Kidney capillary endothelial cell (primary cell): ENCODE measurements at regions not wholly inside any gene's neighbourhood (a gene's known extent, or its start where the extent isn't known, plus 50 kb on each side); places are given as distances from the start of the nearest gene placed in this dataset.

Experiments used
- DNase-seq: peaks from one replicate; pipeline ENCODE4 v3.0.0-alpha.2; 2018; ENCODE audit warnings: low spot score

GRCh38 chr7:4612939-4613841 lies 68.9 kb upstream of the FOXK1 start:
- DNase-seq, result peak; percentile 69

DNA sequence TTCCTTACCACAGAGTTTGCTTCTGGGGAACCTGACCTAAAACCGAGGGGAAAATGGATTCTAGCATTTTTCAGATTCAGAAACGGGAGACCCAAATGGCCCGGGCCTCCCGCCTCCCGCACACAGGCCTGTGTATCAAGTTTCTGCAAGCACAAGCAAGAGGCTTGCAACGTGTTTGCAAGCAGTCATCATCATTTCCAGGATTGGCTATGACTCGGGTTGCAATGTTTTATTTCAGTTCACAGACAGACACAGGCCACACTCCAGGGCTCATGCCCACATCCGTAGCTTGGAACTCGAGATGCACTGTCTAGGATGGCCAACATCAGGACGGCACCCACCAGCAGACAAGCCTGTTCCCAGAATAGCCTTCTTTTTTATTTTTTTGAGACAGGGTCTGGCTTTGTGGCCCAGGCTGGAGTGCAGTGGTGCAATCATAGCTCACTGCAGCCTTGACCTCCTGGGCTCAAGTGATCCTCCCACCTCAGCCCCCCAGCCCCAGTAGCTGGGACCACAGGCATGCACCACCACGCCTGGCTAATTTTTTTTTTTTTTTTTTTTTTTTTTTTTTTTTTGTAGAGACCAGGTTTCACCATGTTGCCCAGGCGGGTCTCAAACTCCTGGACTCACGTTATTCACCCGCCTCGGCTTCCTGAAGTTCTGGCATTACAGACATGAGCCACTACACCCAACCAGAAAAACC lies 68.1 kb upstream of the FOXK1 start:
- DNase-seq, result no peak

- no peak for DNase-seq
These were observed 66.0 kb upstream of the FOXK1 start for GRCh38 chr7:4616116-4616515.

DNA sequence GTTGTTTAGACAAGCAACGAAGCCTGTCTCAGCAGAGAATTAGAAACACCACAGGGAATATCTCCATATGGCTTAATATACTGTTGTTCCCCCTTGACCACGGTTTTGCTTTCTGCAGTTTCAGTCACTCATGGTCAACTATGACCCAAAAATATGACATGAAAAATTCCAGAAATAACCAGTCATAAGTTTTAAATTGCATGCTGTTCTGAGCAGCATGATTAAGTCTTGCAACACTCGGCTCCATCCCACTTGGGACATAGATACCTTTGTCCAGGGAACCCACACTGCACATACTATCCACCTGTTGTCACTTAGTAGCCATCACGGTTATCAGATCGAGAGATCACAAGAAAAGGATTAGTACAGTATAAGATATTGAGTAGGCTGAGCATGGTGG lies 60.7 kb upstream of the FOXK1 start:
- no peak for DNase-seq

DNA sequence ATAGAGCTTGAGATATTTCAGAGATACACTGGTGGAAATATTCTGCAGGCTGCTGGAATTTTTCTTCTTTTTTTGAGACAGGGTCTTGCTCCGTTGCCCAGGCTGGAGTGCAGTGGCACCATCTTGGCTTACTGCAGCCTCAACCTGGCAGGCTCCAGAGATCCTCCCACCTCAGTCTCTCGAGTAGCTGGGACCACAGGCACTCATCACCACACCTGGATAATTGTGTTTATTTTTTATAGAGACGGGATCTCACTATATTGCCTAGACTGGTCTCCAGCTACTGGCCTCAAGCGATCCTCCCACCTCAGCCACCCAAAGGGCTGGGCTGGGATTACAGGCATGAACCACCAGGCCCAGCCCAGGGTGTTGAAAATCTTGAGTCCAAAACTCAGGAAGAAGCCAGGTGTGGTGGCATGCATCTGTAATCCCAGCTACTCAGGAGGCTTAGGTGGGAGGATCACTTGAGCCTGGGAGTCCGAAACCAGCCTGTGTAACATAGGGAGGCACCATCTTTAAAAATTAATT lies 55.7 kb upstream of the FOXK1 start:
- no peak for DNase-seq

- no peak for DNase-seq
These were observed 52.7 kb upstream of the FOXK1 start for GRCh38 chr7:4629287-4629895.

DNA sequence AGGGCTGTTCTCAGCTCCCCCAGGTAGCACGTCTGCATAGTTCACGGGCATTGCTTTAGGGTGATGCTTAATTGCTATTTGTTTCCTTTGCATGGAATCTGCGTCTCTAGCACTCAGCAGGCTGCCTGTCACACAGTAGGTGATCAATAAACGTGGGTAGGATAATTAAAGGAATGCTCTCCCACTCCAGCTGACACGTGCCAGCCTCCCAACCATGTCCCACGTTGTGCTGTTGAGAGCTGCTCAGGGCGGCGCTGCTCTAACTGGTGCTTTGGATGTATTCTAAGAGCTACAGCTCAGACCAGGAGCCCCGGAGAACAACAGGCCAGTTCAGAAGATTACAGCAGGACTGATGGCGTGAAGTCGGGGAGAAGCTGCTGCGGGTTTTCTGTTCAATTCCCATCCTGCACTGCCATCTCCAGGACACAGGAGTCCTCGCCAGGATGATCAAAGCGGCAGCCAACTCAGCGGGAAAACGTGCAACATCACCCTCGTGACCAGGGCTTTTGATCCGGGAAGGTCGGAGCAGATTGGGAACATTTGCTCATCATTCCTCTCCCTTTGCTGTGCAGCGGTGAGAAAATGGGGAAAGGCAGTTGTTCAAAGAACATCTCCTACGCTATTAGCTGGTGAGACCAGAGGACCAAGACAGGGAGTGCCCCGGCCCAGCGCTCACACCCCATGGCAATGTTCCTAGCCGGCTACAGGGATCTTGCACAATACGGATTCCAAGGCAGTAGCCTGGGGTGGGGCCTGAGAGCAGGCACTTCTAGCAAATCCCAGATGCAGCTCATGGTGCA lies 50.5 kb upstream of the FOXK1 start:
- DNase-seq, result peak; percentile 60
